Activated gamma-delta T cell treated with Interleukin-2 at 50 U/mL for 16 hours (primary cell): ENCODE measurements at regions not wholly inside any gene's neighbourhood (a gene's known extent, or its start where the extent isn't known, plus 50 kb on each side); places are given as distances from the start of the nearest gene placed in this dataset.

Source experiments
- DNase-seq: peaks from one replicate; pipeline ENCODE4 v3.0.0-alpha.2; 2020

DNA sequence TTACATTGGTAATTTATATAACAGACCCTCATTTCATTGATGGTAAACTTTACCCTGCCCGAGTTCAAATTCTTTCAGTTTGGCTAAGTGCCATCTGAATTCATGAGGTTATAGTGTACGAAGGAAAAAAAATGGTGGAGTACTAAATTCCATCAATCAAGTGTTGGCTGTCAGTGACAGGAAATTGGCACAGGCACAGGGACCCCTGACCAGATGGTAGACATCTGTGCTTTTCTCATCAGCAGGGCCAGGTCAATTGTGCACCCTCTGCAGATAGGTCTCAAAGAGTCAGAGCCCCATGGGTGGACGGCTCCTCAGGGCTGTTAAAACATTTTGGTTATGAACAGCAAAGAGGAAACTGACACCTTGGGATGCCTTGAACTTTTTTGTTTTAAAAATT, 439.2 kb downstream of the SETBP1 start:
- no peak for DNase-seq

DNA sequence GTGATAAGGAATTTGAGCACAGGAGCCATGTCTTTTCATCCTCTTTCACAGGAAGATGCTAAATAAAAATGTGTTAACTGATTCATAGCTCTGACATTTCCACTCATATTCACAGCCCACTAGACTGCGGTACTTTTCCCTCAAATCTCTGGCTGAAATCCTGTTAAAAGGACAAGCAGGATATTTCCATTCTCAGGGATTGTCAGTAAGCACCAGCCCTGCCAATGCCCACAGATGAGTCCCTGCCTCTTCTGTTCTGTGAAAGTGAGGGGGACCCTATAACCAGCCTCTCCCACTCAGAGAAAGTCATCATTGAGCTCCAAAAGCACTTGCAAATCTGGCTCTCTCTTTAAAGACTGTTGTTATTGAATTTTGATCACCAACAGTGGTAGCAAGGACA, 440.5 kb downstream of the SETBP1 start:
- no peak for DNase-seq

DNA sequence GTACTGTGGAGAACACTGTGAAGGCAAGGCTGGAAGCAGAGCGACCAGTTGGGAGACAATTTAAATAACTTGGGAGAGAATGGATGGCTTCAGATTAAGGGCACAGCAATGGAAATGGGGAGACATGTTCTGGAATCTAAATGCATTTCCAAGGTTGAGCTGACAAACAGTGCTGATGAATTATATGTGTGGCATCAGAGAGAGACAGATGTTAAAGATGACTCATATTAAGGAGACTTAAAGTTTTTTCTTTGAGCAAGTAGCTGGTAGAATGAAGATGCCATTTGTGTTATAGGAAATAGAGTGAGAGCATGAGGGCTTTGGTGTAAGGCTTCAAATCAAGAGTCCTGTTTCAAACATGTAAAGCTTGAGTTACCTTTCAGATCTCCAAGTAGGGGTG, 441.8 kb downstream of the SETBP1 start:
- DNase-seq, result no peak

DNA sequence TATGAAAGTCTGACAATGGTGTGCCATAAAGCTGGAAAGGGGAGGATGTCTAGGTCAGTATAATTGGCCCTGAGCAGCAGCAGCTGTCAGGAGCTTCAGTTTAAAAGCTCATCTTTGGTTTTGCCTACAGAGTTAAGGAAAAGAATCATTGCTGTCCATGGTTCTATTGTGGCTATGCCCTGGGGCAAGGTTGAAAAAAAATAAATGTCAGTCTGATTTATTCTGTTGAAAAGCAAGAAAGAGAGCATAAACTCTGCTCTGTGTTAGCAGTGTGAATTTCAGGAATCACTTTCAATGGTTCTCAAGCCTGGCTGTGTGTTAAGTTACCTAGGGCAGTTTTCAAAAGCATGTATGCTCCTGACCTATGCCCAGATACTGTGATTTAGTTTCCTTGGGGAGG, 446.7 kb downstream of the SETBP1 start:
- DNase-seq, result no peak

DNA sequence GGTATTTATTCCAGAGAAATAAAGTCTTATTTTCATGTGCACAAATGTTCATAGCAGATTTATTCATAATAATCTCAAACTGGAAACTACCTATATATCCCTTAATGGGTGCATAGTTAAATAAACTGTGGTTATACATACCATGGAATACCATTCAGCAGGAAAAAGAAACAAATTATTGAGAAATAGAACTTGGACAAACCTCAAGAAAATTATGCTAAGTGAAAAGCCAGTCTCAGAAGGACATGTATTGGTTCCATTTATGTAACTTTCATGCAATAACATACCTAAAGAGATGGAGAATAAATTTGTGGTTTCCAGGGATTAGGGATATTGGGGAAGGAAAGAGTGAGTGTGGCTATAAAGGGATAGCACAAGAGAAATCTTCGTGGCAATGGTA, 452.6 kb downstream of the SETBP1 start:
- no peak for DNase-seq

DNA sequence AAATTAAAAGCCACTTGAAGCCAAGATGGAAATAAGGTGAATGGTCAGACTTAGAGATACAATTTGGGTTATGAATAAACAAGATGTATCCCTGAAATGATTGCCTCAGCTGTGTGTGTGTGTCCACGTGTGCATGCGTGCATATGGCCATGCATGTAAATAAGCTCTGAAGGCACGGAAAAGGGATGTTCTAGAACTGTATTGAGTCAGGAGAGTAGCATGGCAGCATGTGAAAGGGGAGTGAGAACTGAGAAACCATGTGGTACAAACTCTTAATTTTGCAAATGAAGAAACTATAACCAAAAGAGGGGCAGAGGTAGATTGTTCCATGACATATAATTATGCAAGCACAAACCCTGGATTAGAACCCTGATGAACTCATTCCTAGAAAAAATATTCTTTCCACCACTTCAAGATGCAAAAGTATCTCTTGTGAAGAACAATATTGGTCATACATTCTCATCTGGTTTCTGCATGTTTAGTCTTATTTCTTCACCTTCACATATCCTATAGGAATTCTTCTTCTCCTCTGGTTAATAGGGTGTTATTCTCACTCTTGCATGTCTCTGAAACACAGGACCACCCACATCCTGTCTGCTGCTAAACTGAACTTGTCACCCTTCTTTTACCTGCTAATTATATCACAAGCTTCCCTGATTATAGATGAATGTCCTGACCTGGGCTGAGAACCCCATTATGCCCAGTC, 455.8 kb downstream of the SETBP1 start:
- DNase-seq, result no peak

DNA sequence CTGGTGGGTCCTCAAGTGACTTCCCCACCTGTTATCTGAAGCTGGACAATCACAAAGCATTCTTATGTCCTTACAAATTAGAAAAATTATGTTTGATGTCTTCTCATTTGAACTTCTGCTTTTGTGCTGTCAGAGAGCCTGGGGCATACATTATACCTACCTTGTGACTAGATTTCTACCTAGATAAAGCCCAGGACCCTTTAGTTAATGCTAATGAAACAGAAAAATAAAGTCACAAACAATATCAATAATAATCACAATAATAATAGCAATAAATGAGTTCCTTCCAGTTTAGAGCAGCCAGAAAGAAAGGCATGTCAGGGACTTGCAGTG, 456.4 kb downstream of the SETBP1 start:
- no peak for DNase-seq

DNA sequence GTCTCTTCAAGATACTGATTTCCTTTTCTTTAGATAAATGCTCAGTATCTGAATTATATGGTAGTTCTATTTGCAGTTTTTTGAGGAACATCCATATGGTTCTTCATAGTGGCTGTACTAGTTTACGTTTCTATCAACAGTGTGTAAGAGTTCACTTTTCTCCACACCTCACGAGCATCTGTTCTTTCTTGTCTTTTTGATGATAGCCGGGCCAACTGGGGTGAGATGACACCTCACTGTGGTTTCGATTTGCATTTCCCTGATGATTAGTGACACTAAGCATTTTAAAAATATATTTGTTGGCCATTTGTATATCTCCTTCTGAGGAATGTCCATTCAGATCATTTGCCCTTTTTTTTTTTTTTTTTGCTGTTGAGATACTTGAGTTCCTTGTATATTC, 458.8 kb downstream of the SETBP1 start:
- DNase-seq, result no peak

DNA sequence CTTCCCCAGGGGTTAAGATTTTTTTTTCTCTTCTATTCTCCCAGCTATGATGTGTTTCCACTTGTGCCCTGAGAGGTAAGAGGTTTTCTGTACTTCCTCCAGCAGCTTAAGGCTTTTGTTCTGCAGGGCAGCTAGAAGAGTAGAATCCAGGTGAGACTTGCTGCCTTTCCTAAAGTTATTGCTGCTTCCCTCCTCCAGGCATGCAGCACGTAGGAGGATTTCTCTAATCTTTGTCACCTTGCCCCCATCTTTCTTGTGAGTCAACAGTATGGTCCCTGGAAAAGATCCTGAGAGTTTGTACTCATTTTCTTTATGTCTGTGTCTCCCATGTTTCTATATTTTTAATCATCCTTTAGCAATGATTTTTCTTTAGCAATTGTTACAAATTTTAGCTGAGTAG, 462.2 kb downstream of the SETBP1 start:
- no peak for DNase-seq

DNA sequence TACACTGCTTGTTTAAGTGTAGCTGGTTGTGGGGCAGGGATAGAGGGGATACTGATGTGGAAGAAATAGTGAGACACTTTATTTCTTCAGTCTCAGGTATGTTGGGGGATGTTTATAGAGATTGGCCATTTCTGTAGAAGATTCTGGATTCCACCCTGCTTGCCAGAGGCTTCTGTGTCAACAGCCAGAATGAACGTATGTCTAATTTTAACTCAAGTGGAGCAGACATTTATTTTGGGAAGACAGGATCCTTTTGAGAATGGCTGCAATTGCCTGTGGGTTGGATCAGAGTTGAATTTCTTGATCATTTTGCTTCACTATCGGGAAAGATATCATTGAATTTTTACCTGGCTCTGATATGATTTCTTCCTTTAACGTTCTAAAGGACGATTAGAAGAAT, 465.6 kb upstream of the SLC14A2 start:
- no peak for DNase-seq

DNA sequence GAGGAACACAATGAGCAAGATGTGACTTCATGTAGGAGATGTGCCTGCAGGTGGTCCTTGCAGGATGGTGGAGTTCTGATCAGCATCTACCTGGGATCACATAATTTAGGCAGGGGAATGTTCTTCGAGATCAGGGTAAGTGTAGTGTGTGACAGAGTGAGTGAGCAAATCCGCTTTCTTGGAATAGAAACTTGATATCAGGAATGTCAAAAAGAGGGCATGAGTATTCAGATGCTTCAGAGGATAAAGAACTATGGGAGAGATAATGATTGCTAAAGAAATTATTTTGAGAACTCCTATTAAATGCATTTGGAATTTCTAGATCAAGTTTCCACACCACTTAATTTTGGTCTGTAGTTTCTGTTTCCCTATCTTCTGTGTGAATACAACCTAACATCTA, 463.6 kb upstream of the SLC14A2 start:
- DNase-seq, result no peak

DNA sequence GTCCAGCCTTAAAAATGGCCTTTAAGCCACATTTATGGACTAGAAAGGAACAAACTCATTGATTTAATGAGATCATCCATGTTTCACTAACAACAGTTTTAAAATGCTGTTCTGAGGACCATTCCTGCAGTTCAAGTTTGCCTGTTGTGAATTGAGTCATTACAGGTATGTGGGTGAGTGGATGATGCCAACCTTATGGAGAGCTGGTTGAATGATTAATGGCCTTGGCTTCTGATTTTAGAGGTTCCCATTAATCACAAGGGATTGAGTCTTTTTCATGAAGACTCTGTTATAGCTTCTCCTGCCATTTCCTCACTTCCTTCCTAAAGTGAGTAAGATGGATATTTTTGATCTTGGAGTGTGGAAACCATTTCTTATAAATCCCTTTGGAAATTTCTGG, 459.8 kb upstream of the SLC14A2 start:
- DNase-seq, result no peak

DNA sequence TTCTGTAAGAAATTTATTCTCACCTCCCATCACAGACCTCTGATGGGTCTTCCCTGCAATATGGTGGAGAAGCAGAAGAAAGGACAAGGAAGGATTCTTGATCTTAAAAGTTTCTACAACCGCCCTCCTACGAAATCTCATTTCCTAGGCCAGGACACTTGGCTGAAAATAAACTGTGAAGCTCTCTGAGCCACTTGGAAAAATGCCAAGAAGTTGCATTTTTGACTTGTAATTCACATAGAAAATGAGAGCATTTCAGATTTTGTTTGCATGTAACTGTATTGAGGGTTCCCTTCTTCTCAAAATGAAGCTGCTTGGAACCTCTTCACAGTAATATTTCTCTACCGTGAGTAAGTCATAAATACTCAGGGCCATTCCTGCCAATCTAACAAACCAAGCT, 458.3 kb upstream of the SLC14A2 start:
- DNase-seq, result no peak

DNA sequence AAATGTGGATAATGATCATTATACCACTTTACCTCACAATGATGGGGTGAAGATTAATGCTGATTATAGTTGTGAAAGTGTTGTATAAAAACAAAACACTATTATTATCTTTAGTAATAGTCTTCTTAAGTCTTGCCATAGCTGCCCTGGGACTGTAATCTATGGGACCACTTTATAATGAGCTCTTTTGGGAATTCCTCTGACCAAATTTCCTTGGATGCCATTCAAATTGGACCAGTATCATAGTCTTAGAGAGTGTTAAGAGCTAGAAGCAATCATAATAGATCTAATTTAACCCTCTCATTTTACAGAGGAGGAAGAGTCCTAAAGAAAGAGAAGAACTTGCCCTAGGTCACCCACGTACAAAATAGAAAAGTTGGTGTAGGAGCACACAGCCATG, 457.7 kb upstream of the SLC14A2 start:
- no peak for DNase-seq

DNA sequence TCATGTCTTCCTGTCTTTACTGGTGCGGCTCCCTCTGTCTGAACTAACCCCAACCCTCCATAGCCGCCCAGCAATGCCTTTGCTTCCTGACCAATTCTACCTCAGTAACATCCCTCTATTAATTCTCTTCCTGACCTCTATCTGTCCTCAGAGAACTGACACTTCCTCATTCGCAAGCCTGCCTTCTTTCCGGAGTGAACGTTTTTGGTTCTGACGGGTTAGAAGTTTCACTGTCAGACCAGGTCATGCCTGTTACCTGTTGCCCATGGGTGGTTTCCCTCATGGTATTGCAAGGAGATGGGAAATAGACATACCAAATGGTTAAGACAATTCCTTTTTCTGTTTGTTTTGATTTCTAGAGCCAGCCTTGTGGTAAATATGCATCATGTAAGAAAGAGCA, 453.4 kb upstream of the SLC14A2 start:
- DNase-seq, result no peak

DNA sequence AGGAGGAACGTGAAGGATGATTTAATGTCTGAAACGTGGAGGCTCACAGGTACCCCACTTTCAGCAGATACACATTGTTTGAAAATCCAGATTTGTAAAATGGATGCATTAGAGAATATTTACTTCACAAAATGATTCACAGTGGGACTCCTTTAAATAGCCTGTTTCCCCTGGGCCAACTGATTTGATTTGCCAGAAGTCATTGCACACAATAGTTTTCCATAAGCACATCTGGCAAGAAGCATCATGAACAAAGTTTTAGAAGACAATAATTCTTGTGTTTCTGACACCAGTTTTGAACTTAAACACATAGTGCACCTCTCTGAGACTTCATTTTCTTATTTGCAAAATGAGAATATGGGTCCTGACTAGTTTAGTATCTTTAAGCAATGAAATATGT, 451.4 kb upstream of the SLC14A2 start:
- DNase-seq, result no peak

DNA sequence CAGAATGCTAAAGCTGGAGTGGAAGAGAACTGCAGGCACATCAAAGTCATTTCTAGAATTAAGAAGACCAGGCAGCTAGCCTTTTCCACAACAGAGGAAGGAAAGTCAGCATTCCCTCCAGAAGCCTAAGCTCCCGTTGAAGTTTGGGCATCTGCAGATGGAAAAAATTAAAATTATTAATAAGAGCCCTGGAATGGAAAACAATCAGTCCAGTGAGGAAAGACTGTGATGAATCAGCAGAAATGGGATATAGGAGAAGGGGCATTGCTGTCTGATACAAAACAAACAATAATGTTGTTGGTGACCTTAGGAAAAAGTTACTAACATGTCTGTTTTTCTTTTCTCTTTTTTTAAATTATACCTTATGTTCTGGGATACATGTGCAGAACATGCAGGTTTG, 450.7 kb upstream of the SLC14A2 start:
- no peak for DNase-seq

DNA sequence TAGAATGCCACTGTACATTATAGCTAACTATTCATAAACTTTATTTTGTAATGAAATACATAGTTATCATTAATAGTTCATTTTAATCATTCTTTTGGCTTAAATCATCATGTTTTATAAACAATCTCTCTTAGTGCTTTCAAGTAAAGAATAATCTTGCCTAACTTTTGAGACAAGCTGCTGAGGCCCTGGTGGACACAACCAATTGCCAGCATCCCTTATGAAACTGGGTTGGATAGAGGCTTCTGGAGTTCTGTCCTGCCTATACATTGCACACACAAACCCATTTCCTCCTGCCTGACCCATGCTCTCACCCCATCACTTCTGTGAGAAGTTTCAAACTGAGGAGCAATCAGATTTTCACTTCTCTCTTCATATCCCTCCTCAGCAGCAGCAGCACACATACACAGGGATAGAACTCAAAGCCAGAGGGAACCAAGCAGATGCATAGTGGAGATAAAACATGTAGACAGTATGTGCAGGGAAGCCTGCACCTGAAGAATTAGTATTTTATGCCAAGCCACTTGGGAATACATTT, 450.0 kb upstream of the SLC14A2 start:
- DNase-seq, result no peak

DNA sequence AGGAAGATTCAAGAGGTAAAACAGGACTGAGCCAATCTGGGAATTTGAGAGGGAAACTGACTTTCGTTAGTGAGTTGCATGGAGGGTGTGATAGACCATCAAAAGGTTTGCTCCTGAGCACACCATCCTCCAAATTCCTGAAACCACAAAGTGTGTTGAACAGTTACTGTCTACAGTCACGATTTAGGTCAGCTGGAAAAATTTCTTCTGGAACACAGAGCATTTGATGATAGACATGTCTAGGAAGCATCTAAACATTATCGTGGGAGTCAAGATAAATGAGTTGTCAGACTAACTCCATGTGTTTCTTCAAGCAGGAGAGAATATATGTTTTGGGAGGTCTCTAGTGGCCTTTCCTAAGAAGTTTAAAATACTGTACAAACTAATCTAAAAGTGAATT, 449.4 kb upstream of the SLC14A2 start:
- DNase-seq, result no peak

DNA sequence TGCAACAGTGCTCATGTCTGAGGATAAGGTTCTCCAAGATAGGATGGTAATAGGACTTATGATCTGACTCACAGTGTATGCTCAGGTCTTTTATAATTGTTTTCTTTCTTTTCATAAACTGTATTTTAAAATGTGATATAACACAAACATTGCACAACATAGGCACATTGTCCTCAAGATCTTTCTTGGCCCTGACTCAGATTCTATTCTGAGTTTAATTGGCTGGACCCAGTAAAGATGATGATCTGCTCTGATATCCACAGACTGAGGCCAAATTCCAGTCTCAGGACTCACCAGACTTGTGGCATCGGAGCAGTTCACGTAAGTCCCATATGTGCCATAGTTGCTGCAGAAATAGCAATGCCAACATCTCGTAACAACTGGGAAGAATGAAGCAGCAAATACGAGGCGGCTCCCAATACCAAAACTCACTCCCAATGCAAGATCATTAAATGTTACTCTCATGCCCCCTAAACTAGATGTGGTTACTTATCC, 448.9 kb upstream of the SLC14A2 start:
- DNase-seq, result no peak

DNA sequence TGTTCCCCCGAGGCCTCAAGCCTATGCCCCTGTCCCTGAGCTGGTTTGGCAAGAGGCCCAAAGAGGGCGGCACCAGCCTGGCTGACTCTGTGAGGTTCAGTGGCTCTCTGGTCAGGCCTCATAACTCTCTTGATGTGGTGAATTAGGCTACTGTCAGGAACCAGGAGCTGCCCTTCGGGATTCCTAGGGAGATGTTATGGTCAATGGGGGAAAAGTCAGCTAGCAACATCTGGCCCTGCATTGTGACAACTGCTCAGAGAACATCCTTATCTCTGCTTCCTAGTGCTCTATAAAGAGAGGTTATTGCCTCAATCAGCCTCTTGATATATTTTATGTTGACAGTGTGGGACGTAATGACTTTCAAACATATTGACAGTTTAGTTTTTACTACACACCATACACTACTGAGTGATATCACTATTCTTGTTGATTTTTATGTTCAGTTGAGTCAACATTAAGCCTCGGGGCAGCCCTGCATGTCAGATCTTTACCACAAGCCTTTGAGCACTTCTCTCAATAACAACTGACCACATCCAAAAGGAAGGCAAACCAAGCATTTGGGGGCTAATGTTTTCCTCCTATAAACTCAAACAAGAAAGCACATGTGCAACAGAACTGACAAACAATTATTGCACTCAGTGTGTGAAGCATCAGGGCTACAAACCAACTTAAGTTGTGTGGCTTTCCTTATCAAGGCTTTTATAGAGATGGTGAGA, 448.3 kb upstream of the SLC14A2 start:
- no peak for DNase-seq

DNA sequence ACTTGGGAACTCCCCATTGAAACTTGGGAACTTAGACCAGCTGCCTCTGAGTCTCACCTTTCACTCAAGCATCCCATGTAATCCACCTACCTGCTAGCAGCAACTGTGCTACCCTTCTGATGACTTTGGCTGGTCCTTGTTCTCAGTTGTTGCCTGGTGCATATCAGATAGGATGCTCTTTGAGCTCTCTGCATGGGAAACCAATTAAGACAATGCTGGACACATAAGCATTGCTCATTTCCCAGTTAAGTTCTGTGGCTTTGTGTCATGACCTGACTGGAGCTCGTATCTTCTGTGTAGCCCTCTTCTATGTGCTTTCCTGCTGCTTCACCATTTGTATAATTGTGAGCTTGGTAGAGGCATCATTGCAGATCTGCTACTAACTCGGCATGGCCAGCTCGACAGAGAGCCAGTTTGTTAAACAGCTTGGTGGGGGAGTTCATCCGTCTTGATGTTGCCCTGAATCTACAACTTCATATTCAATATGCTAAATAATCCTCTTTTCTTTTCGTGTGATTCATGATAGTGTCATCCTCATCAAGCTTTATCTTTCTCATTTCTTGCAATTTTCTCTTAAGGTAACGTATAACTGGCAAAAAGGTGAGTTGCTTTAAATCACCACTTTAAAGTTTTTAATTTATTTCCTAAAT, 447.5 kb upstream of the SLC14A2 start:
- no peak for DNase-seq

DNA sequence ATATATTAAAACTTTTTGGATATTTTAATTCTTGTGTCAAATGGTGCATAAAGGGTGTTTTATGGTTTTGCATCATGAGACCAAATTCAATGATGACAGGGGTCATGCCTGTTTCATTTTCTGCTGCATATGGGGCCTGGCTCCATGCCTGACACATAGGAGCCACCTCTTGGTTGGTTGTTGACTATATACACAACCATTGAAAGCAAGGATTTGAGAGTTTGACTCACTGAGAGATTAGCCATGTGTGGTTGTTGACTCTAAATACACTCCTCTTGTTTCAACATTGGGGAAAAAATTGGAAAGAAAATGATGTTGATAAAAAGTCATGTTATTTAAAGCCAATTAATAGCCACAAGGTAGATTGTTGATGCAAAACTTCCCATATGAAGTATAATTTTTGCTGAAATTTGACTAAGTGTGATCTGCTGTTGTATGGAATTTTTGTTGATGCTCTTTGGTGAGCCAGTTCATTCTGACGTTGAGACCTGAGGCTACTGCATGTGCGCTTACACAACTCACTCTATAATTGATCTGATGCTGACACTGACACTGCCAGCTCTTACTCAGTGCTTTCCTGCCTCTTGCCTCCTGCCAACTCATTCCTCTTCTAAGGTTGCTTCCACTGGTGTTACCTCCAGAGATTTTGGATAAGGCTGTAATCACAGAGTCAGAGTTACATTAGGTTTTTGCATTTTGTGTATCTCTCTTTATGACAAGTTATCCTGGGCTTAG, 446.2 kb upstream of the SLC14A2 start:
- no peak for DNase-seq
